Stimulated activated effector memory CD8-positive, alpha-beta T cell treated with anti-CD3 and anti-CD28 coated beads, Interleukin-12 subunit alpha, Interleukin-12 subunit beta, amount 100 ng/mL, for 72 hours (primary cell): ENCODE measurements at regions not wholly inside any gene's neighbourhood (a gene's known extent, or its start where the extent isn't known, plus 50 kb on each side); places are given as distances from the start of the nearest gene placed in this dataset.

Experiments
- ATAC-seq: fragments of 150-1000 bp; cut with Tn5 transposase; 2 replicates; pipeline ENCODE4 v1.10.0; 2021
- DNase-seq, 2 donors: peaks; one replicate each; pipeline ENCODE4 v3.0.0; 2021 to 2022; ENCODE audit warnings: low spot score in 2 of 2
- H3K27ac Mint-ChIP-seq: one replicate; pipeline ENCODE4 v1.8.0; 2022; ENCODE audit warnings: mild to moderate bottlenecking, mixed read lengths
- H3K36me3 Mint-ChIP-seq: one replicate; pipeline ENCODE4 v1.8.0; 2022; ENCODE audit warnings: mild to moderate bottlenecking, mixed read lengths
- H3K4me1 Mint-ChIP-seq: one replicate; pipeline ENCODE4 v1.8.0; 2022; ENCODE audit warnings: mixed read lengths
- H3K4me3 Mint-ChIP-seq: one replicate; pipeline ENCODE4 v1.8.0; 2022; ENCODE audit warnings: mild to moderate bottlenecking, mixed read lengths
- H3K9me3 Mint-ChIP-seq: one replicate; pipeline ENCODE4 v1.8.0; 2022; ENCODE audit warnings: mixed read lengths

DNA sequence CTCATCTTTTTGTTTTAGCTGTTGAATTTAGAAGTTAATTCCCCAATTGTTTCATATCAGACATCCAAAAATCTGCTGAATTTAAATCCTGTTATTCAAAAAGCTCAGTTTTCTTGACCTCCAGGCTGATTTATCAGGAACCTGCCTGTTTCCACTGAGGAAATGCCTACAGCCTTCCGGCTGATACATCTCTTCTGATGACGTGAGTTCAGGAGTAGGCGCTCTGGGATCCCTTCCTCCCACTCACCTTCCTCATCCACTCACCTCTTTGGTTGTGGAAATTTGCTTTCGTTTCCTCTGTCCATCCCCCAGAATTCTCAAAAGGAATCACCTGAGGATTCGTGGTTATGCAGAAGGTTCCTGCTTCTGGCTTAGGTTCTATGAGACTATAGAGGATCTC, 55.4 kb upstream of the ALDH1A3 start:
- no peak for DNase-seq
- H3K4me3 Mint-ChIP-seq = no peak overlapping the region
- ATAC-seq = no peak
- no peaks in the 10 kb centered on the region for H3K36me3 Mint-ChIP-seq
- H3K27ac Mint-ChIP-seq = no peak overlapping the region
- peaks cover 2% of the 10 kb centered on the region for H3K9me3 Mint-ChIP-seq
- no peaks in the 10 kb centered on the region for H3K4me1 Mint-ChIP-seq

DNA sequence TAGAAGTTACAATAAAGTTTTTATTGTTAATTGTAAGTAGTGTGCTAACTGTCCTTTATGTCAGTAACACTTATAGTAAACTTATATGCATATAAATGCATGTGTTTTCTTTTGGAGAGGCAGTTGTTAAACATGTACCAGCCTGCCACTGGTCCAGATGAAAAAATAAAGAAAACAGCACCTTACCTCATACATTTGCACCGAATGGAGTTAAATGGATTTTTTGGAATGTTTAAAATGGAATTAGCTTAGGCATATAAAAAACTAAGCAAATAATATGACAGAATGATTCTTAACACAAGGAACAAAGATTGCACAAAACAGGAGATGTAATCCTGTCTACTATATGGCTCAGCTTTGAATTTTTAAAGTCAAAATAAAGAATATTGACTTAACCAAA, 50.2 kb upstream of the ALDH1A3 start:
- DNase-seq = no peak
- no peak overlapping the region for H3K27ac Mint-ChIP-seq
- no peaks in the 10 kb centered on the region for H3K36me3 Mint-ChIP-seq
- no peak overlapping the region for H3K4me3 Mint-ChIP-seq
- ATAC-seq = no peak
- peaks cover 2% of the 10 kb centered on the region for H3K9me3 Mint-ChIP-seq
- no peaks in the 10 kb centered on the region for H3K4me1 Mint-ChIP-seq
